HUES48 (cell line): ENCODE measurements at regions not wholly inside any gene's neighbourhood (a gene's known extent, or its start where the extent isn't known, plus 50 kb on each side); places are given as distances from the start of the nearest gene placed in this dataset.
"Not testable (repeated sequence)": the region's sequence is repeated elsewhere in the genome, so short reads cannot be mapped to it uniquely, and the experiment has no call there.

ENCODE experiments used
- H3K27ac ChIP-seq: one replicate; pipeline ENCODE4 v1.7.0; 2013; ENCODE audit warnings: low read depth, low read length, inconsistent platforms
- H3K27me3 ChIP-seq: 2 replicates; pipeline ENCODE4 v1.6.1; 2013; ENCODE audit warnings: mild to moderate bottlenecking, low read length; ENCODE audit not compliant: control insufficient read depth, insufficient read depth
- H3K36me3 ChIP-seq: 2 replicates; pipeline ENCODE4 v1.6.1; 2013; ENCODE audit warnings: low read length; ENCODE audit not compliant: control insufficient read depth, insufficient read depth
- H3K4me1 ChIP-seq: 2 replicates; pipeline ENCODE4 v1.6.1; 2013; ENCODE audit warnings: mild to moderate bottlenecking, low read length; ENCODE audit not compliant: control insufficient read depth, insufficient read depth
- H3K4me3 ChIP-seq: 2 replicates; pipeline ENCODE4 v1.5.1; 2013; ENCODE audit warnings: mild to moderate bottlenecking, low read depth, low read length
- H3K9ac ChIP-seq: 2 replicates; pipeline ENCODE4 v1.6.1; 2013; ENCODE audit warnings: mild to moderate bottlenecking, low read depth, low read length, moderate library complexity
- H3K9me3 ChIP-seq: 2 replicates; pipeline ENCODE4 v1.6.1; 2013; ENCODE audit warnings: low read length; ENCODE audit not compliant: control insufficient read depth, insufficient read depth

- H3K36me3 ChIP-seq: no peaks in the 10 kb centered on the region
- no peak overlapping the region for H3K9ac ChIP-seq
- no peaks in the 10 kb centered on the region for H3K9me3 ChIP-seq
- no peak overlapping the region for H3K4me3 ChIP-seq
- no peak overlapping the region for H3K27ac ChIP-seq
- no peaks in the 10 kb centered on the region for H3K27me3 ChIP-seq
- H3K4me1 ChIP-seq: 0 out of 2 replicates have a peak, but pooled peaks cover 4% of the 10 kb centered on the region
Measured at GRCh38 chr7:110418659-110419280, 672.2 kb upstream of the LRRN3 start.

DNA sequence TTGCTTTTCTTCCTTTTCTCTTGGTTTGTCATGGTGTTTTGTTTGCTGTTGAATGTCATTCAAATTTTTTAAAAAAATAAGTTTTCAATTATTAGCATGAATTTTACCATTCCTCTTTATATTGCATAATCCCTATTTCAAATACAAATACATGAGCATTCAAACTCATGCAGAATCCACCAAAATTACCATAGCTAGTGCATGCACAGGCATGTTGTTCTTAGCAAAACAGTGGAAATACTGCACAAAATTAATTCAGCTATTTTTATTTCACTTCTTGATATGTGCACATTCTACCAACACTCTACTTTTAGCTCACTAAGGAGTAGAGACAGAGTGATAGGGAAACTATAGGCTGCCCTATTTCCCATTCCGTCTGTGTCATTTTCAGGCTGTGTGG lies 670.1 kb upstream of the LRRN3 start:
- H3K9ac ChIP-seq: no peak overlapping the region
- H3K9me3 ChIP-seq: no peaks in the 10 kb centered on the region
- no peak overlapping the region for H3K4me3 ChIP-seq
- H3K27me3 ChIP-seq: no peaks in the 10 kb centered on the region
- no peaks in the 10 kb centered on the region for H3K36me3 ChIP-seq
- H3K4me1 ChIP-seq: 0 out of 2 replicates have a peak, but pooled peaks cover 4% of the 10 kb centered on the region
- no peak overlapping the region for H3K27ac ChIP-seq

DNA sequence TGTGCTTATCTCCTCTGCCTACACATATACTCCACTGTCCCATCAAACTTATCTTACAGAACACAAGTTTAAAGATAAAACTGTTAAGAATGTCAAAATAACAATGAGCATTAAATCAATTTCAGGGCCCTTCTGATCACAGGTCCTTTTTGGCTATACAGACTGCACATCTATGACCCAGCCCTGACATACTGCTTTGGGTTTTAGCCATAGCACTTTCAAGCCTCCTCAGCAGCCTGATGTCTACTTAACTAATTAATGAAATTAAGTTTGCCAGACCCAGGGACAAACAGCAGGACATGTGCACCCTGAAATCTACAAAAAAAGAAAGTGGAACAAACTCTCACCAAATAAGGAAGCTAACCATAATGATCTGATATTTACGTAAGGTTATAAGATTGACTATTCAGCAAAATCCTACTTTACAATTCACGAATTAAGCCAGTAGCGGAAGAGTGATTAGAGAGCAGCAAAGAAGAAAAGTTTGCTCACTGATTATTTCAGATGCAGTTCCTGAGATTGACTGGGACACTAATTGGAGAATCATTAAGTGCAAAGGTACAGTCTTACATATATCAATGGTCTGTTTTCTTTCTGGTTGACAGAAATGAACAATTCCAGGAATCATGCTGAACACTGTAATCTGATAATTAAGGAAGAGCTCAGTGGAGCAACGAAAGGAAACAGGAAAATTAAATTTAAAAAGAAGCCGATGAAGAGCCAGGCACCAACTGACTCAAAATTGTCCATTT lies 669.3 kb upstream of the LRRN3 start:
- Histone ChIP-seq H3K4me3 (no peak overlapping the region), H3K27me3 (no peaks in the 10 kb centered on the region), H3K27ac (no peak overlapping the region), H3K9me3 (no peaks in the 10 kb centered on the region), H3K36me3 (no peaks in the 10 kb centered on the region), H3K9ac (no peak overlapping the region), H3K4me1 (0 out of 2 replicates have a peak, but pooled peaks cover 4% of the 10 kb centered on the region)

GRCh38 chr7:110432061-110432553 lies 658.8 kb upstream of the LRRN3 start:
- H3K27me3 ChIP-seq: no peaks in the 10 kb centered on the region
- no peaks in the 10 kb centered on the region for H3K4me1 ChIP-seq
- H3K9me3 ChIP-seq: no peaks in the 10 kb centered on the region
- H3K4me3 ChIP-seq: no peak overlapping the region
- no peaks in the 10 kb centered on the region for H3K36me3 ChIP-seq
- H3K9ac ChIP-seq: no peak overlapping the region
- no peak overlapping the region for H3K27ac ChIP-seq

GRCh38 chr7:110438926-110439325 lies 652.0 kb upstream of the LRRN3 start:
- H3K9me3 ChIP-seq, H3K9ac ChIP-seq, H3K4me3 ChIP-seq, H3K27me3 ChIP-seq, H3K36me3 ChIP-seq, H3K4me1 ChIP-seq, H3K27ac ChIP-seq: not testable (repeated sequence)

DNA sequence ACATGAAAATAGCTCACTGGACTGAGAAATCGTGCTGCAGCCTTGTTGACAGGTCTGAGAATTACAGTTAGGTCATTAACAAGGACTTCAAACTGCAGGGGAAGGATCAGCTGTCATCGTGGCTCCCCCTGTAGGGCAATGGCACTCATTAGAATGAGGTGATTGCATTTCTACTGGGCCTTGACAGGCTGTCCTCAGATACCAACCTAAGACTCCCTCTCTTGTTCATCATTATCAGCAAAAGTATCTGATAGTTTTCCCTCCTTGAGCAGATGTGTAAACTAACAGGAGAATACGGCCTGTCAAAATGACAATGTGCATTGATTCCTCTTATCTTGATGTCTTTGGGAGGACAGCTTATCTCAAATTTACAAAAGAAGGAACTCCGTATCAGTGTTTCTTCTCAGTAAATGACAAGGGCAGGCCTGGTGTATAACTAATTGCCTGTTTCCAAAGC lies 648.5 kb upstream of the LRRN3 start:
- H3K9ac ChIP-seq: no peak overlapping the region
- H3K4me3 ChIP-seq: no peak overlapping the region
- H3K36me3 ChIP-seq: no peaks in the 10 kb centered on the region
- H3K27ac ChIP-seq: no peak overlapping the region
- H3K27me3 ChIP-seq: no peaks in the 10 kb centered on the region
- no peaks in the 10 kb centered on the region for H3K9me3 ChIP-seq
- H3K4me1 ChIP-seq: no peaks in the 10 kb centered on the region

GRCh38 chr7:110446658-110447057 lies 644.3 kb upstream of the LRRN3 start:
- no peaks in the 10 kb centered on the region for H3K36me3 ChIP-seq
- H3K4me3 ChIP-seq: no peak overlapping the region
- no peaks in the 10 kb centered on the region for H3K4me1 ChIP-seq
- H3K27me3 ChIP-seq: no peaks in the 10 kb centered on the region
- H3K9me3 ChIP-seq: no peaks in the 10 kb centered on the region
- no peak overlapping the region for H3K27ac ChIP-seq
- H3K9ac ChIP-seq: no peak overlapping the region

- Histone ChIP-seq H3K9ac (no peak overlapping the region), H3K4me1 (no peaks in the 10 kb centered on the region), H3K9me3 (no peaks in the 10 kb centered on the region), H3K27ac (no peak overlapping the region), H3K4me3 (no peak overlapping the region), H3K27me3 (no peaks in the 10 kb centered on the region), H3K36me3 (no peaks in the 10 kb centered on the region)
Measured at GRCh38 chr7:110448918-110449317, 642.0 kb upstream of the LRRN3 start.

DNA sequence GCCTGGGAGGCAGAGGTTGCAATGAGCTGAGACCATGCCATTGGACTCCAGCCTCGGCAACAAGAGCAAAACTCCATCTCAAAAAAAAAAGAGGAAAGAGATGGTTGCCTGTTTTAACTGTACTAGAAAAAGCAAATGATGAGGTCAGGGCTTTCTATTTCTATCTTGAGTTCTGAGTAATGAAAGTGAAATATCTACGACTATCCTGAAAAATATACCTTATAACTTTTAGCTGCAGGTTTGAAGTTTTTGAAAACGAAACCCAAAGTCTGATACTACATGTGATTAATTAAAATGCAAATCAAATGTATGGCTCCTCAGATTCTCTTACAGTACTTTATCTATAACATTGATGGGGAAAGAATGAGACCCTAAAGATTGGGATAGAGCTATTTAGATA lies 636.2 kb upstream of the LRRN3 start:
- Histone ChIP-seq H3K4me1 (no peaks in the 10 kb centered on the region), H3K36me3 (no peaks in the 10 kb centered on the region), H3K27me3 (no peaks in the 10 kb centered on the region), H3K9me3 (no peaks in the 10 kb centered on the region), H3K9ac (no peak overlapping the region), H3K4me3 (no peak overlapping the region), H3K27ac (no peak overlapping the region)

DNA sequence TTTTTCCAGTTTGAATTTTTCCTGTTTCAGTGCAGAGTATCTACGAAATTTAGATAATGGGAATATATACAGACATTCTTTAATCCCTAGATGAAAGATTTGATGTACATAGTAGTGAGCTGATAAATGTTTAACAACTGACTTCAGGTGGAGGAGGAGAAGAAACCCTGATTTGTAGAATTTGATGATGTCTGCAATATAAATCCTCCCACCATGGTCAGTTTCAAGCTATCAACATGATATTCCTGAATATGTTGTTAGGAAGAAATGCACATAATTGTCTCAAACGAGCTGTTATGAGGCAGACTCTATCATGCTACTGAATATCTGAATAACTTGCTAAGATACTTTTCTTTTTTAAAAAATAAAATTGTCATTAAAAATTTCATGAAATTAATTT lies 629.3 kb upstream of the LRRN3 start:
- no peaks in the 10 kb centered on the region for H3K9me3 ChIP-seq
- no peak overlapping the region for H3K4me3 ChIP-seq
- H3K9ac ChIP-seq: no peak overlapping the region
- no peak overlapping the region for H3K27ac ChIP-seq
- 0 out of 2 replicates have a peak, but pooled peaks cover 4% of the 10 kb centered on the region for H3K4me1 ChIP-seq
- no peaks in the 10 kb centered on the region for H3K36me3 ChIP-seq
- H3K27me3 ChIP-seq: no peaks in the 10 kb centered on the region

DNA sequence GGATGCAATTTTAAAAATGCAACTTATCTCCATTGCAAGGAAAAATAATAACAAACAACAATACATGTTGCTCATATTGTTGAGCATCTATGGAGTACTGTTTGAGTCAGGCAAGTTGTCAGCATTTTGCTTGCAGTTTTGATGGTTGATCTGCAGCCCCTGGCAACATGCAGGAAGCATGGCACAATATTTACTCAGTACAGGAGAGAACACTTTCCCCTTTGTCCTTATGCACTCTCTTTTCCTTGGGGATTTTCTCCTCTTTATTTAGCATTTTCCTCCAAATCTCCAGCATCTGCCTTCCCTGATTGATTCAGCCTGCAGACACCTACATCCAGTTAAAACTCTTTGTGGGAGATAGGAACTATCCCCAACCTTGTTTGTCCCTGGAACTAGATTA lies 620.5 kb upstream of the LRRN3 start:
- 0 out of 2 replicates have a peak, but pooled peaks cover 4% of the 10 kb centered on the region for H3K4me1 ChIP-seq
- H3K27ac ChIP-seq: no peak overlapping the region
- H3K36me3 ChIP-seq: no peaks in the 10 kb centered on the region
- no peak overlapping the region for H3K9ac ChIP-seq
- H3K9me3 ChIP-seq: no peaks in the 10 kb centered on the region; the same call in 1 of the 2 replicates
- no peaks in the 10 kb centered on the region for H3K27me3 ChIP-seq
- H3K4me3 ChIP-seq: no peak overlapping the region
